ENCODE measurements at regions not wholly inside any gene's neighbourhood (a gene's known extent, or its start where the extent isn't known, plus 50 kb on each side); places are given as distances from the start of the nearest gene placed in this dataset.

DNA sequence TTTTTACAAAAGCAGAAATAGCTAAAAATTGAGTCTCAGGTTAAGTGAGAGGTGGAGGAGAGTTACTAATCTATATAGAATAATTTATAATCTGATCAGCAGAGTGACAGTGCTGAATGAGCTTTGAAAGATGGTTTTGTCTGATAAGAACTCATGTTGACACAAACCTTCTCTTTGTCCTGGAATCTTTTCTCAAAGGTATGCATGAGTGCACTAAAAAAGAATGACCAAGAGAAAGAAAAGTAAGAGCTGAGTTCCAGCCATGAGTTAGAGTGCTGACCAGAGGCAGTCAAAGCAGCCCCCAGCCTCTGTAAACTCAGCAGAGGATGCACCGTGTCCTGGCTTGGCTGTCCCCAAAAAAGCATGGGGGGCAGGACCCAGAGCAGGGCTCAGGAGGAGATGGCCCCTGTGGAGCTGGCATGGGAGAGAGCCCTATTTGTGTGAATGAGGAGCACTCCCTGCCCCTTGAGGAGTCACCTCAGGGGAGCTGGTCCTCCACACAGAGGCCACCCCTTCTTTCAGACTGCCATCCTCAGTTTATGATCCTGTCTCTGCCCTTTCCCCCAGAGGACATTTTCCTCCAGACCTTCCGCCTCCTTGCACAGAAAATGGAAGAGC lies 129.8 kb downstream of the SEC23A start:
- 83 to 85% methylated on average over 2 of the region's 2 CpGs for WGBS, 2 donors
- peaks cover 0 to 34% (median 0%) of the 10 kb centered on the region in 11 donors for H3K9me3 ChIP-seq
- intact Hi-C loops (cut with DNase I): no loop called here
- H3K4me3 ChIP-seq: no peak overlapping the region
- no peaks in the 10 kb centered on the region for H3K27me3 ChIP-seq
- no peak for DNase-seq
- no peak for ATAC-seq
- H3K36me3 ChIP-seq: no peaks in the 10 kb centered on the region
- TF ChIP-seq, protein P1, sequence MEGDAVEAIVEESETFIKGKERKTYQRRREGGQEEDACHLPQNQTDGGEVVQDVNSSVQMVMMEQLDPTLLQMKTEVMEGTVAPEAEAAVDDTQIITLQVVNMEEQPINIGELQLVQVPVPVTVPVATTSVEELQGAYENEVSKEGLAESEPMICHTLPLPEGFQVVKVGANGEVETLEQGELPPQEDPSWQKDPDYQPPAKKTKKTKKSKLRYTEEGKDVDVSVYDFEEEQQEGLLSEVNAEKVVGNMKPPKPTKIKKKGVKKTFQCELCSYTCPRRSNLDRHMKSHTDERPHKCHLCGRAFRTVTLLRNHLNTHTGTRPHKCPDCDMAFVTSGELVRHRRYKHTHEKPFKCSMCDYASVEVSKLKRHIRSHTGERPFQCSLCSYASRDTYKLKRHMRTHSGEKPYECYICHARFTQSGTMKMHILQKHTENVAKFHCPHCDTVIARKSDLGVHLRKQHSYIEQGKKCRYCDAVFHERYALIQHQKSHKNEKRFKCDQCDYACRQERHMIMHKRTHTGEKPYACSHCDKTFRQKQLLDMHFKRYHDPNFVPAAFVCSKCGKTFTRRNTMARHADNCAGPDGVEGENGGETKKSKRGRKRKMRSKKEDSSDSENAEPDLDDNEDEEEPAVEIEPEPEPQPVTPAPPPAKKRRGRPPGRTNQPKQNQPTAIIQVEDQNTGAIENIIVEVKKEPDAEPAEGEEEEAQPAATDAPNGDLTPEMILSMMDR (IDR thresholded peaks at IDR 0.05): no peak
- no peak overlapping the region for H3K27ac ChIP-seq
- H3K4me1 ChIP-seq: no peaks in the 10 kb centered on the region

GRCh38 chr14:38972511-38972910 lies 130.5 kb downstream of the SEC23A start:
- Histone ChIP-seq H3K27me3 (no peaks in the 10 kb centered on the region), H3K9me3 (peaks cover 0 to 27% (median 0%) of the 10 kb centered on the region in 11 donors), H3K4me1 (no peaks in the 10 kb centered on the region), H3K36me3 (no peaks in the 10 kb centered on the region), H3K4me3 (no peak overlapping the region), H3K27ac (no peak overlapping the region)
- DNase-seq (no peak), ATAC-seq (no peak)
- WGBS, 2 donors: 95 to 97% methylated on average over 3 of the region's 3 CpGs
- intact Hi-C loops (cut with DNase I): no loop called here
- TF ChIP-seq, protein P1 (IDR thresholded peaks at IDR 0.05): no peak

GRCh38 chr14:38971258-38971921 lies 131.6 kb downstream of the SEC23A start:
- Histone ChIP-seq H3K9me3 (peaks cover 0 to 23% (median 0%) of the 10 kb centered on the region in 11 donors), H3K36me3 (no peaks in the 10 kb centered on the region), H3K4me1 (no peaks in the 10 kb centered on the region), H3K27ac (no peak overlapping the region), H3K4me3 (no peak overlapping the region), H3K27me3 (no peaks in the 10 kb centered on the region)
- intact Hi-C loops (cut with DNase I): no loop called here
- DNase-seq (no peak), ATAC-seq (no peak)
- TF ChIP-seq, protein P1 (IDR thresholded peaks at IDR 0.05): no peak
- WGBS, 2 donors: 92% methylated on average over 9 of the region's 9 CpGs

GRCh38 chr14:38964630-38965029 lies 138.4 kb downstream of the SEC23A start:
- Histone ChIP-seq H3K27me3 (no peaks in the 10 kb centered on the region), H3K4me1 (peaks cover 0 to 18% (median 0%) of the 10 kb centered on the region in 9 donors), H3K36me3 (no peaks in the 10 kb centered on the region), H3K27ac (no peak overlapping the region), H3K4me3 (no peak overlapping the region), H3K9me3 (peaks cover 0 to 4% (median 0%) of the 10 kb centered on the region in 11 donors)
- intact Hi-C loops (cut with DNase I): no loop called here
- ATAC-seq (no peak), DNase-seq (no peak)
- TF ChIP-seq, protein P1 (IDR thresholded peaks at IDR 0.05): no peak

Measured in heart right ventricle (tissue), 16 donors.